NCI-H82 (cell line): ENCODE measurements at regions not wholly inside any gene's neighbourhood (a gene's known extent, or its start where the extent isn't known, plus 50 kb on each side); places are given as distances from the start of the nearest gene placed in this dataset.

Source experiments
- DNase-seq: peaks from one replicate; lab custom pipeline; 2025; lab: John Stamatoyannopoulos, UW

GRCh38 chr4:166628454-166628853 lies 605.8 kb downstream of the SPOCK3 start:
- DNase-seq: no peak

- DNase-seq: no peak
These were observed 598.9 kb downstream of the SPOCK3 start for GRCh38 chr4:166635367-166635766.

- no peak for DNase-seq
These were observed 596.5 kb downstream of the SPOCK3 start for GRCh38 chr4:166637816-166638215.

- DNase-seq: no peak
These were observed 579.1 kb downstream of the SPOCK3 start for GRCh38 chr4:166655231-166655630.

GRCh38 chr4:166655705-166656104 lies 578.6 kb downstream of the SPOCK3 start:
- no peak for DNase-seq

- no peak for DNase-seq
These were observed 577.0 kb downstream of the SPOCK3 start for GRCh38 chr4:166657261-166657660.

GRCh38 chr4:166658585-166658984 lies 575.7 kb downstream of the SPOCK3 start:
- no peak for DNase-seq

GRCh38 chr4:166662266-166662843 lies 571.9 kb downstream of the SPOCK3 start:
- no peak for DNase-seq

GRCh38 chr4:166670341-166670740 lies 564.0 kb downstream of the SPOCK3 start:
- DNase-seq: no peak

GRCh38 chr4:166673911-166674310 lies 560.4 kb downstream of the SPOCK3 start:
- DNase-seq: no peak

- DNase-seq: no peak
These were observed 558.9 kb downstream of the SPOCK3 start for GRCh38 chr4:166675411-166675810.

GRCh38 chr4:166680796-166681195 lies 553.5 kb downstream of the SPOCK3 start:
- DNase-seq: no peak

- DNase-seq: no peak
These were observed 552.1 kb downstream of the SPOCK3 start for GRCh38 chr4:166682200-166682599.
